ENCODE measurements at regions not wholly inside any gene's neighbourhood (a gene's known extent, or its start where the extent isn't known, plus 50 kb on each side); places are given as distances from the start of the nearest gene placed in this dataset.

DNA sequence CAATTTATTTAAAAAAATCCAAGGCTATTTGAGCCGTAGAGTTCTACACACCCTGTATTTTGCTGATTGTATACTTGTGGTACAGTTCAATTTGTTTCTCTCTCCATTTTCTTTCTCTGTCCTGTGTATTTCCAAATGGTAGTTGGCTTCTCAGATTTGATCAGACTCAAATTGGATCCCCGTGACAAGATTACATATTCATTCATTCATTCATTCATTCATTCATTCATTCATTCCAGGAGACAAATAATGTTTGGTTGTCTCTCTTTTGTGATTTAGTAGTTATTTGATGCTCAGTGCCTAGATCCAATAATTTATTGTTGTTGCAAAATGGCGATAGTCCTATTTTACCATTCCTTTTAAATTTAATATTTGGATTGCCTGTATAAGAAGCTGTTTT, 292.8 kb upstream of the RIOK2 start:
- no peak for TF ChIP-seq SIN3A (IDR thresholded peaks at IDR 0.05; ENCODE audit: borderline replicate concordance, insufficient read depth, low read length)
- TF ChIP-seq, protein P1, sequence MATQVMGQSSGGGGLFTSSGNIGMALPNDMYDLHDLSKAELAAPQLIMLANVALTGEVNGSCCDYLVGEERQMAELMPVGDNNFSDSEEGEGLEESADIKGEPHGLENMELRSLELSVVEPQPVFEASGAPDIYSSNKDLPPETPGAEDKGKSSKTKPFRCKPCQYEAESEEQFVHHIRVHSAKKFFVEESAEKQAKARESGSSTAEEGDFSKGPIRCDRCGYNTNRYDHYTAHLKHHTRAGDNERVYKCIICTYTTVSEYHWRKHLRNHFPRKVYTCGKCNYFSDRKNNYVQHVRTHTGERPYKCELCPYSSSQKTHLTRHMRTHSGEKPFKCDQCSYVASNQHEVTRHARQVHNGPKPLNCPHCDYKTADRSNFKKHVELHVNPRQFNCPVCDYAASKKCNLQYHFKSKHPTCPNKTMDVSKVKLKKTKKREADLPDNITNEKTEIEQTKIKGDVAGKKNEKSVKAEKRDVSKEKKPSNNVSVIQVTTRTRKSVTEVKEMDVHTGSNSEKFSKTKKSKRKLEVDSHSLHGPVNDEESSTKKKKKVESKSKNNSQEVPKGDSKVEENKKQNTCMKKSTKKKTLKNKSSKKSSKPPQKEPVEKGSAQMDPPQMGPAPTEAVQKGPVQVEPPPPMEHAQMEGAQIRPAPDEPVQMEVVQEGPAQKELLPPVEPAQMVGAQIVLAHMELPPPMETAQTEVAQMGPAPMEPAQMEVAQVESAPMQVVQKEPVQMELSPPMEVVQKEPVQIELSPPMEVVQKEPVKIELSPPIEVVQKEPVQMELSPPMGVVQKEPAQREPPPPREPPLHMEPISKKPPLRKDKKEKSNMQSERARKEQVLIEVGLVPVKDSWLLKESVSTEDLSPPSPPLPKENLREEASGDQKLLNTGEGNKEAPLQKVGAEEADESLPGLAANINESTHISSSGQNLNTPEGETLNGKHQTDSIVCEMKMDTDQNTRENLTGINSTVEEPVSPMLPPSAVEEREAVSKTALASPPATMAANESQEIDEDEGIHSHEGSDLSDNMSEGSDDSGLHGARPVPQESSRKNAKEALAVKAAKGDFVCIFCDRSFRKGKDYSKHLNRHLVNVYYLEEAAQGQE (IDR thresholded peaks at IDR 0.05; ENCODE audit: insufficient read depth in 1 of 2, low read depth in 2 of 2, low read length in 2 of 2) = no peak
- TF ChIP-seq FOXP2 (optimal IDR thresholded peaks at IDR 0.05; ENCODE audit: borderline replicate concordance, extremely low read depth, extremely low read length, insufficient read depth) = no peak
- no peak for TF ChIP-seq POLR2AphosphoS5 (IDR thresholded peaks at IDR 0.05; ENCODE audit: low read depth, low read length)
- TF ChIP-seq TAF1 (IDR thresholded peaks at IDR 0.05; ENCODE audit: borderline replicate concordance, insufficient read depth, low read length) = no peak

DNA sequence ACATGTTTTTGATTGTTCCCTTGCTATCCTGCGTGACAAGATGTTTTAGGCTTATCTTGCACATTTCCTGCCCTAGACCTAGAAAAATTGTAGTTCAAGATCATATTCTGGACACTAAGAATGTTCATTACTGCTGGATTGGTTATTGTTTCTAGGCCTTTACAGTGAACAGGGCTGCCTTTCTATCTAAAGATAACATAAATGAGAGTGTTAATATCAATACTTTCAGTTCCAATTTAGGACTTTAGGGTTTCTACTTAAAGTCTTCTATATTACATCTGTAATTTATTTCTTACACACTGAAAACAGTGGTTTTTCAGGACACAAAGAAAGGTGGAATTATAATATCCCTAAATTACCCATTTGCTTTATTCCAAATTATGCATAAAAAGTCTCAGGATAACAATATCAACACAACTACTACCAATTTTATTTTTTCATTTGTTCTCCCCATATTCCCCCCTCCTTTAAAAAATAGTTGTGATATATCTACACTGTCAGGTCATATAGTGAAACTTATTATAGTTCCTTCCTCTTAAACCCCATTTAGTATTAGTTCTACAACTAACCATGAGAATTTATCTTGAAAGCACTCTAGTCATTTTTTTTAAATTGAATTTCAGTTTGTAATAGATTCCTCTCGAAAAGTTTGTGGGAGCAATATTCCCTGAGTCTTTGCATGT, 293.9 kb upstream of the RIOK2 start:
- TF ChIP-seq, protein P1 (IDR thresholded peaks at IDR 0.05; ENCODE audit: insufficient read depth in 1 of 2, low read depth in 2 of 2, low read length in 2 of 2) = no peak
- no peak for TF ChIP-seq POLR2AphosphoS5 (IDR thresholded peaks at IDR 0.05; ENCODE audit: low read depth, low read length)
- TF ChIP-seq FOXP2 (optimal IDR thresholded peaks at IDR 0.05; ENCODE audit: borderline replicate concordance, extremely low read depth, extremely low read length, insufficient read depth) = no peak
- TF ChIP-seq TAF1 (IDR thresholded peaks at IDR 0.05; ENCODE audit: borderline replicate concordance, insufficient read depth, low read length) = no peak
- TF ChIP-seq SIN3A (IDR thresholded peaks at IDR 0.05; ENCODE audit: borderline replicate concordance, insufficient read depth, low read length) = no peak

DNA sequence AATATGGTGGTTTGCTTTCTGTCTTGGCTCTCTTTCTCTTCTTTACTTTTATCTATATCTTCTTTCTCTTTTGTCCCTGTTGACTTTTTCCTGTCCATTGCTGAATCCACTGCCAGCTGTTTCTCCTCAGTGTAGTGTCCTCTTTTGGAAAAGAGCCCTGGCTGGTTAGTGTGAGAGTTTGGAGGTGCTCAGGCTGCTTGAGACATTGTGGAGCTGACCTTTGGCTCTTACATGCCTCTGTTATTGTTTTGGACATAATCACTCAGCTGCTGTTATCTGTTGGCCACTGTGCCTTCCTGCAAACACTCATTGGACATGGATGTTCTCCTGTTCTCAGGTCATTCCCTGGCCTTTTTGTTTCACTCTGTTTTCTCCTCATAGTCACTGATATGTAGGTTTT, 295.4 kb upstream of the RIOK2 start:
- TF ChIP-seq SIN3A (IDR thresholded peaks at IDR 0.05; ENCODE audit: borderline replicate concordance, insufficient read depth, low read length) = no peak
- no peak for TF ChIP-seq FOXP2 (optimal IDR thresholded peaks at IDR 0.05; ENCODE audit: borderline replicate concordance, extremely low read depth, extremely low read length, insufficient read depth)
- no peak for TF ChIP-seq POLR2AphosphoS5 (IDR thresholded peaks at IDR 0.05; ENCODE audit: low read depth, low read length)
- TF ChIP-seq, protein P1 (IDR thresholded peaks at IDR 0.05; ENCODE audit: insufficient read depth in 1 of 2, low read depth in 2 of 2, low read length in 2 of 2) = no peak
- TF ChIP-seq TAF1 (IDR thresholded peaks at IDR 0.05; ENCODE audit: borderline replicate concordance, insufficient read depth, low read length) = no peak

DNA sequence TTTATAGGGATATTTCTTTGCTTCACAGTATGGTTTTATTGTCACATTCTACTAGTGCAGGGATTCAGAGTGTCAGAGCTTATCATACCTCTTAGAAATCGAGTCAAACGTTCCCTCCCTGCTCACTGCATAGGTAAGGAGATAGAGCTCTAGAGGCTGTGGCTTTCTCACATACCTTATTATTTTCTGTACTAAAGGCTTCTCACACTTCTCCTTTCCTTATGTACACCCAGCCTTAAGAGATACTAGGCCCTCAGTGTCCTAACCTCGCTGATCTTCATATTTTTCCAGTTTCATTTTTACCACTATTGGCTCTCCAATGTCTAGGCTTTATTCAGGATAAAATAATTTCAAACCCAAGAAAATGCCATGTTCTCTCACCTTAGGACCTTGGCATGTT, 297.3 kb upstream of the RIOK2 start:
- TF ChIP-seq SIN3A (IDR thresholded peaks at IDR 0.05; ENCODE audit: borderline replicate concordance, insufficient read depth, low read length) (no peak), POLR2AphosphoS5 (IDR thresholded peaks at IDR 0.05; ENCODE audit: low read depth, low read length) (no peak), FOXP2 (optimal IDR thresholded peaks at IDR 0.05; ENCODE audit: borderline replicate concordance, extremely low read depth, extremely low read length, insufficient read depth) (no peak)
- TF ChIP-seq, protein P1 (IDR thresholded peaks at IDR 0.05; ENCODE audit: insufficient read depth in 1 of 2, low read depth in 2 of 2, low read length in 2 of 2) = no peak
